OCI-LY3 (cell line): ENCODE measurements at regions not wholly inside any gene's neighbourhood (a gene's known extent, or its start where the extent isn't known, plus 50 kb on each side); places are given as distances from the start of the nearest gene placed in this dataset.

ENCODE experiments used
- CTCF ChIP-seq: fragments of 200-600, 300-600 bp; sonication (generic); IDR thresholded peaks from 2 replicates; pipeline ENCODE4 v1.5.1; 2014; ENCODE audit warnings: antibody characterized with exemption, low read length, low read depth
- EZH2phosphoT487 ChIP-seq: fragments of 200-600 bp; shearing (Covaris generic); IDR thresholded peaks from 2 replicates; pipeline ENCODE4 v1.6.1; 2018; ENCODE audit warnings: antibody characterized with exemption, mixed run types, low read depth

- TF ChIP-seq CTCF (no peak), EZH2phosphoT487 (no peak)
These were observed 174.3 kb upstream of the ID4 start for GRCh38 chr6:19662911-19663310.
